ENCODE measurements at regions not wholly inside any gene's neighbourhood (a gene's known extent, or its start where the extent isn't known, plus 50 kb on each side); places are given as distances from the start of the nearest gene placed in this dataset.

- no peak for DNase-seq (ENCODE audit: low read depth)
- H3K4me3 ChIP-seq (ENCODE audit: low read depth, low read length): no peak overlapping the region
- no peak for TF ChIP-seq CTCF (conservative IDR thresholded peaks at IDR 0.05; ENCODE audit: low read depth, low read length)
These were observed 984.3 kb upstream of the FBXO33 start for GRCh38 chr14:40416565-40416964.

GRCh38 chr14:40414386-40414785 is 982.2 kb upstream of the FBXO33 start:
- no peak overlapping the region for H3K4me3 ChIP-seq (ENCODE audit: low read depth, low read length)
- TF ChIP-seq CTCF (conservative IDR thresholded peaks at IDR 0.05; ENCODE audit: low read depth, low read length): no peak

GRCh38 chr14:40413136-40413535 is 980.9 kb upstream of the FBXO33 start:
- no peak for DNase-seq (ENCODE audit: low read depth)
- TF ChIP-seq CTCF (conservative IDR thresholded peaks at IDR 0.05; ENCODE audit: low read depth, low read length): no peak
- no peak overlapping the region for H3K4me3 ChIP-seq (ENCODE audit: low read depth, low read length)

More at GRCh38 chr14:40414386-40414785, 982.2 kb upstream of the FBXO33 start:
- DNase-seq (ENCODE audit: low read depth): no peak

GRCh38 chr14:40410708-40411107 is 978.5 kb upstream of the FBXO33 start:
- H3K4me3 ChIP-seq (ENCODE audit: low read depth, low read length): no peak overlapping the region
- no peak for DNase-seq (ENCODE audit: low read depth)
- TF ChIP-seq CTCF (conservative IDR thresholded peaks at IDR 0.05; ENCODE audit: low read depth, low read length): no peak

- no peak for TF ChIP-seq CTCF (conservative IDR thresholded peaks at IDR 0.05; ENCODE audit: low read depth, low read length)
- H3K4me3 ChIP-seq (ENCODE audit: low read depth, low read length): no peak overlapping the region
- DNase-seq (ENCODE audit: low read depth): no peak
These were observed 970.7 kb upstream of the FBXO33 start for GRCh38 chr14:40402957-40403356.

- no peak for TF ChIP-seq CTCF (conservative IDR thresholded peaks at IDR 0.05; ENCODE audit: low read depth, low read length)
- H3K4me3 ChIP-seq (ENCODE audit: low read depth, low read length): no peak overlapping the region
- DNase-seq (ENCODE audit: low read depth): no peak
These were observed 966.7 kb upstream of the FBXO33 start for GRCh38 chr14:40398981-40399380.

- no peak for DNase-seq (ENCODE audit: low read depth)
- no peak for TF ChIP-seq CTCF (conservative IDR thresholded peaks at IDR 0.05; ENCODE audit: low read depth, low read length)
- H3K4me3 ChIP-seq (ENCODE audit: low read depth, low read length): no peak overlapping the region
These were observed 962.6 kb upstream of the FBXO33 start for GRCh38 chr14:40394634-40395340.
